Upper lobe of left lung (tissue), 6 donors: ENCODE measurements at regions not wholly inside any gene's neighbourhood (a gene's known extent, or its start where the extent isn't known, plus 50 kb on each side); places are given as distances from the start of the nearest gene placed in this dataset.

Experiments used
- ATAC-seq, 2 donors: fragments of 200-7000 bp; cut with Tn5 transposase; one replicate each; pipeline ENCODE4 v1.9.1; 2022; ENCODE audit warnings: mild to moderate bottlenecking in 2 of 2, moderate library complexity in 2 of 2; ENCODE audit not compliant: low FRiP score in 2 of 2
- DNase-seq, 2 donors: peaks; one replicate each; pipeline ENCODE4 v3.0.0-alpha.2; 2019 to 2020
- H3K27ac ChIP-seq, 4 donors: fragments of 200-600 bp; sonication (generic); one replicate each; pipeline ENCODE4 v1.5.1; 2016 to 2019
- H3K27me3 ChIP-seq, 4 donors: fragments of 200-600 bp; sonication (generic); one replicate each; pipeline ENCODE4 v1.5.1; 2017 to 2019
- H3K36me3 ChIP-seq, 4 donors: fragments of 200-600 bp; sonication (generic); one replicate each; pipeline ENCODE4 v1.5.1; 2016 to 2019
- H3K4me1 ChIP-seq, 4 donors: fragments of 200-600 bp; sonication (generic); one replicate each; pipeline ENCODE4 v1.5.1; 2018 to 2019
- H3K4me3 ChIP-seq, 4 donors: fragments of 200-600 bp; sonication (generic); one replicate each; pipeline ENCODE4 v1.5.1; 2017 to 2019; ENCODE audit warnings: mild to moderate bottlenecking in 2 of 4, moderate library complexity in 1 of 4
- H3K9me3 ChIP-seq, 4 donors: fragments of 200-600 bp; sonication (generic); one replicate each; pipeline ENCODE4 v1.5.1; 2018 to 2019
- EP300 ChIP-seq, 4 donors: sonication (generic); formaldehyde crosslinking; IDR thresholded peaks; one replicate each; pipeline ENCODE4 v1.5.1; 2017; ENCODE audit warnings: antibody characterized with exemption in 4 of 4, control low read depth in 2 of 4
- POLR2A ChIP-seq, 4 donors: fragments of 450-650 bp; IDR thresholded peaks; one replicate each; pipeline ENCODE4 v1.5.1; 2016 to 2017; ENCODE audit warnings: antibody characterized with exemption in 4 of 4, mild to moderate bottlenecking in 2 of 4
- POLR2AphosphoS5 ChIP-seq, 2 donors: sonication (generic); formaldehyde crosslinking; IDR thresholded peaks; one replicate each; pipeline ENCODE4 v1.5.1; 2017; ENCODE audit warnings: antibody characterized with exemption in 2 of 2
- WGBS, 2 donors: methylation state at CpG; one replicate each; pipeline ENCODE4 v1.1.5; 2017 to 2018; 5-methylcytosine and 5-hydroxymethylcytosine counted together
- TF ChIP-seq, protein P1 (sequence below), 6 experiments: fragments of 450-650 bp in 4 of 6; fragments of 200-600 bp in 2 of 6; sonication (generic) in 2 of 6; IDR thresholded peaks; one replicate each; pipeline ENCODE4 v1.5.1; 2016 to 2019; ENCODE audit warnings: antibody characterized with exemption in 6 of 6
- donor health status: DM: no; HTN: no; CAD: no; lungs with moderate emphysema.
- donor health status: DM: no; HTN: yes; CAD: no; lungs with severe emphysema.

DNA sequence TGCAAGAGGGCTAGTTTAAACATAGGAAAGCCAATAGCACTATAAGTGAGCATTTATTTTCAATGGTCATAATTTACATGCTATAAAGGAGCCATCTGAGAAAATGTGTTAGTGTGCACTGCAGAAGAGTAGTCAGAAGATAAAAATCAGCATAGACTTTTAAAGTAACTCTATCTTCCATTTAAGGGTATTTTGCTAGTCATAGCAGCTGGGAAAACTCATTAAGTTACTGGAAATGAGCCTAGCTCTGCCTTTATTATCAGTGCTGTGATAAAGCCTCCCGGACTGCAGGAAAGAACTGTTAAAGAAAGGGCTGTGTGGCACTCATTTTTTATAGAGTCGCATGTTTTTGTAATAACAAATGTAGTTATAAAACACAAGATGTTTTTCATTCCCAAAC lies 825.8 kb upstream of the POM121L12 start:
- Histone ChIP-seq H3K4me1 (no peaks in the 10 kb centered on the region), H3K9me3 (no peaks in the 10 kb centered on the region), H3K27me3 (no peaks in the 10 kb centered on the region), H3K36me3 (no peaks in the 10 kb centered on the region), H3K27ac (no peak overlapping the region), H3K4me3 (no peak overlapping the region)
- WGBS, 2 donors: 60 to 76% methylated on average over 2 of the region's 2 CpGs
- DNase-seq (no peak), ATAC-seq (no peak)
- TF ChIP-seq EP300 (IDR thresholded peaks at IDR 0.05) (no peak), POLR2A (IDR thresholded peaks at IDR 0.05) (no peak), POLR2AphosphoS5 (IDR thresholded peaks at IDR 0.05) (no peak)
- TF ChIP-seq, protein P1, sequence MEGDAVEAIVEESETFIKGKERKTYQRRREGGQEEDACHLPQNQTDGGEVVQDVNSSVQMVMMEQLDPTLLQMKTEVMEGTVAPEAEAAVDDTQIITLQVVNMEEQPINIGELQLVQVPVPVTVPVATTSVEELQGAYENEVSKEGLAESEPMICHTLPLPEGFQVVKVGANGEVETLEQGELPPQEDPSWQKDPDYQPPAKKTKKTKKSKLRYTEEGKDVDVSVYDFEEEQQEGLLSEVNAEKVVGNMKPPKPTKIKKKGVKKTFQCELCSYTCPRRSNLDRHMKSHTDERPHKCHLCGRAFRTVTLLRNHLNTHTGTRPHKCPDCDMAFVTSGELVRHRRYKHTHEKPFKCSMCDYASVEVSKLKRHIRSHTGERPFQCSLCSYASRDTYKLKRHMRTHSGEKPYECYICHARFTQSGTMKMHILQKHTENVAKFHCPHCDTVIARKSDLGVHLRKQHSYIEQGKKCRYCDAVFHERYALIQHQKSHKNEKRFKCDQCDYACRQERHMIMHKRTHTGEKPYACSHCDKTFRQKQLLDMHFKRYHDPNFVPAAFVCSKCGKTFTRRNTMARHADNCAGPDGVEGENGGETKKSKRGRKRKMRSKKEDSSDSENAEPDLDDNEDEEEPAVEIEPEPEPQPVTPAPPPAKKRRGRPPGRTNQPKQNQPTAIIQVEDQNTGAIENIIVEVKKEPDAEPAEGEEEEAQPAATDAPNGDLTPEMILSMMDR (IDR thresholded peaks at IDR 0.05): no peak

DNA sequence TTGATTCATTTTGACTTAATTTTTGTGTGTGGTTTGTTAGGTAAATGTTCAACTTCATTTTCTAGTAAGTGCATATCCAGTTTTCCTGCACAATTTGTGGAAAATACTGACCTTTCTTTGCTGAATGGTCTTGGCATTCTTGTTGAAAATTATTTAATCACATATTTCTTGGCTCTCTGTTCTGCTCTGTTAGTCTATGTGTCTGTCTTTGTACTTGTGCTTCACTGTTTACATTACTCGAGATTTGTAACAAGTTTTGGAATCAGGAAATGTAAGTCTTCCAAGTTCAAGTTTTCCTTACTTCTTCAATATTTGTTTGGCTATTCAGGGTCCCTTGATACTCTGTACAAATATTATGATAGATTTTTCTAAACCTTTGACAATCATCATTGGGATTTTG lies 838.2 kb upstream of the POM121L12 start:
- no peak overlapping the region for H3K27ac ChIP-seq
- 0 to 20% methylated on average over 1 of the region's 1 CpG for WGBS, 2 donors
- no peaks in the 10 kb centered on the region for H3K36me3 ChIP-seq
- no peak for ATAC-seq
- no peak for DNase-seq
- no peaks in the 10 kb centered on the region for H3K4me1 ChIP-seq
- TF ChIP-seq, protein P1 (IDR thresholded peaks at IDR 0.05): no peak
- TF ChIP-seq EP300 (IDR thresholded peaks at IDR 0.05) (no peak), POLR2A (IDR thresholded peaks at IDR 0.05) (no peak), POLR2AphosphoS5 (IDR thresholded peaks at IDR 0.05) (no peak)
- no peaks in the 10 kb centered on the region for H3K9me3 ChIP-seq
- no peak overlapping the region for H3K4me3 ChIP-seq
- no peaks in the 10 kb centered on the region for H3K27me3 ChIP-seq

DNA sequence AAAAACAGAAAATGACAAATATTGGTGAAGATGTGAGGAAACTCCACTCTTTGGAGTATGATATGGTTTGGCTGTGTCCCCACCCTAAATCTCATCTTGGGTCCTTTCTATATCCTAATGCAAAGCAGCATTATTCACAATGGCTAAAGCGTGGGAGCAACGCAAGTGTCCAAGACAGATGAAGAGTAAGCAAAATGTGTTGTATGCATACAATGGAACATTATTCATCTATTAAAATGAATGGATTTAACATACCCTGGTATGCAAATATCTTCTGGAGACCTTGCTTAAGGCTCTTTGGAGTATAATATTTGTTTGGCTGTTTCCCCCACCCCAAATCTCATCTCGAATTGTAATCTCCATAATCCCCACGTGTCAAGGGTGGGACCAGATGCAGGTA lies 839.8 kb upstream of the POM121L12 start:
- H3K27me3 ChIP-seq: no peaks in the 10 kb centered on the region
- no peak overlapping the region for H3K27ac ChIP-seq
- H3K9me3 ChIP-seq: no peaks in the 10 kb centered on the region
- DNase-seq: no peak
- WGBS, 2 donors: 60 to 75% methylated on average over 4 of the region's 4 CpGs
- no peak overlapping the region for H3K4me3 ChIP-seq
- H3K36me3 ChIP-seq: no peaks in the 10 kb centered on the region
- no peak for ATAC-seq
- TF ChIP-seq, protein P1 (IDR thresholded peaks at IDR 0.05): no peak
- TF ChIP-seq EP300 (IDR thresholded peaks at IDR 0.05) (no peak), POLR2AphosphoS5 (IDR thresholded peaks at IDR 0.05) (no peak), POLR2A (IDR thresholded peaks at IDR 0.05) (no peak)
- no peaks in the 10 kb centered on the region for H3K4me1 ChIP-seq

DNA sequence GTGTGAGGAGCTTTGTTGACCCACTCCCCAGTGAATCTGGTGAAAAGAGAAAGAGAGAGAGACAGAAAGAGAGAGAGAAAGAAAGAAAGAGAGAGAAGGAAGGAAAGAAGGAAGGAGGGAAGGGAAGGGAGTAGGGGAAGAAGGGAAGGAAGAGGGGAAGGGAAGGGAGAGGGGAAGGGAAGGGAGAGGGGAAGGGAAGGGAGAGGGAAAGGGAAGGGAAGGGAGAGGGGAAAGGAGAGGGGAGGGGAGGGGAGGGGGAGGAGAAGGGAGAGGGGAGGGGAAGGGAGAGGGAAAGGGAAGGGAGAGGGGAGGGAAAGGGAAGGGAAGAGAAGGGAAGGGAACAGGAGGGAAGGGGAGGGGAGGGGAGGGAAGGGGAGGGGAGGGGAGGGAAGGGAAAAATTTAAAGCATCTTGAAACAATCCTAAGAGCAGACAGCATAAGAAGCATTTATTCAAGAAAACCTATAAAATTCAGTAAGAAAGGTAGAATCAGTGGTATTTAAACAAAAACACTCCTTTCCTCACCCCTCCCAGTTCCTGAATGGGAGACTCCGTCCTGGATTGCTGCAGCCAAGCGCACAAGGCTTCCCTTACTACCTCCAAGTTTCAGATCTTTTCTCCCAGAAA lies 846.2 kb upstream of the POM121L12 start:
- WGBS, 2 donors: 72 to 93% methylated on average over 2 of the region's 2 CpGs
- H3K9me3 ChIP-seq: no peaks in the 10 kb centered on the region
- DNase-seq: no peak
- no peak for ATAC-seq
- H3K4me1 ChIP-seq: peaks cover 0 to 3% (median 0%) of the 10 kb centered on the region in 4 donors
- no peak overlapping the region for H3K27ac ChIP-seq
- TF ChIP-seq, protein P1 (IDR thresholded peaks at IDR 0.05): no peak
- no peak for TF ChIP-seq POLR2AphosphoS5 (IDR thresholded peaks at IDR 0.05)
- TF ChIP-seq EP300 (IDR thresholded peaks at IDR 0.05): no peak
- TF ChIP-seq POLR2A (IDR thresholded peaks at IDR 0.05): no peak
- H3K36me3 ChIP-seq: no peaks in the 10 kb centered on the region
- no peak overlapping the region for H3K4me3 ChIP-seq
- no peaks in the 10 kb centered on the region for H3K27me3 ChIP-seq
